Thyroid gland (tissue), 4 donors: ENCODE measurements at regions not wholly inside any gene's neighbourhood (a gene's known extent, or its start where the extent isn't known, plus 50 kb on each side); places are given as distances from the start of the nearest gene placed in this dataset.

Experiments used
- DNase-seq, 2 donors: peaks; one replicate each; pipeline ENCODE4 v3.0.0-alpha.2; 2019
- H3K27ac ChIP-seq, 3 donors: fragments of 200-600 bp; sonication (generic); 1 replicate in 2 of 3; 2 replicates in 1 of 3; pipeline ENCODE4 v1.5.1; 2016 to 2019; ENCODE audit warnings: mild to moderate bottlenecking in 1 of 3, moderate library complexity in 1 of 3
- H3K27me3 ChIP-seq: fragments of 200-600 bp; sonication (generic); one replicate; pipeline ENCODE4 v1.5.1; 2019
- H3K36me3 ChIP-seq, 2 donors: fragments of 200-600 bp; sonication (generic); one replicate each; pipeline ENCODE4 v1.5.1; 2016 to 2019
- H3K4me1 ChIP-seq, 2 donors: fragments of 200-600 bp; sonication (generic); one replicate each; pipeline ENCODE4 v1.5.1; 2017 to 2019
- H3K4me3 ChIP-seq, 3 donors: fragments of 200-600 bp; sonication (generic); replicated peaks in 1 of 3; 1 replicate in 2 of 3; 2 replicates in 1 of 3; pipeline ENCODE4 v1.5.1; 2016; ENCODE audit warnings: mild to moderate bottlenecking in 1 of 3
- H3K9me3 ChIP-seq: fragments of 200-600 bp; sonication (generic); one replicate; pipeline ENCODE4 v1.5.1; 2017
- POLR2A ChIP-seq, 2 donors: fragments of 450-650 bp; IDR thresholded peaks; one replicate each; pipeline ENCODE4 v1.6.1; 2017; ENCODE audit warnings: antibody characterized with exemption in 2 of 2, mild to moderate bottlenecking in 2 of 2, moderate library complexity in 1 of 2
- WGBS, 2 donors: methylation state at CpG; one replicate each; pipeline ENCODE4 v1.1.5; 2017; 5-methylcytosine and 5-hydroxymethylcytosine counted together
- intact Hi-C: fragments of 100-400 bp; cut with DNase I; formaldehyde crosslinking; loops from one replicate; pipeline ENCODE4 v1.15.1; 2023
- TF ChIP-seq, protein P1 (sequence below), 6 experiments: fragments of 200-600 bp in 3 of 6; fragments of 450-650 bp in 3 of 6; sonication (generic) in 3 of 6; IDR thresholded peaks; one replicate each; pipeline ENCODE4 v1.5.1; 2016 to 2019; ENCODE audit warnings: antibody characterized with exemption in 6 of 6, mild to moderate bottlenecking in 2 of 6, inconsistent platforms in 1 of 6, moderate library complexity in 1 of 6

DNA sequence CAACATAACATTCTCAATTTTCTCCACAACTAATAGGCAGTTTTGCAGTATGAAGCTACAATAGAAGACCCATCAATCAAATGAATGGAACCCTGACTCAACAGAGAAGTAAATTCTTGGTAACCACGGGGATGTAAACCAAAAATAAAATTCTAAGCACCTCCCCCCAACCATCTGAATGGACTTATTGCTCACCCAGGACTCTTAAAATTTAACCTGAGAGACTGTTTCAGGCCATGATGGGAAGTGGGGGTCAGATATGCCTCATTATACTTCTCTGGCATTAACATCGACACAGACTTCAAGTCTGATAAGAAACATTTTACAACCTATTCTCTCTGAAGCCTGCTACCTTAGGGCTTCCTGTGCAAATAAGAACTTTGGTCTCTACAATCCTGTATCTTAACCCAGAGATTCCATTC is 620.9 kb downstream of the TLL1 start:
- DNase-seq: no peak
- 47 to 65% methylated on average over 2 of the region's 2 CpGs for WGBS, 2 donors
- H3K27me3 ChIP-seq: no peaks in the 10 kb centered on the region
- H3K9me3 ChIP-seq: no peaks in the 10 kb centered on the region
- intact Hi-C loops: no loop called here
- H3K36me3 ChIP-seq: no peaks in the 10 kb centered on the region
- no peak overlapping the region for H3K27ac ChIP-seq
- TF ChIP-seq, protein P1, sequence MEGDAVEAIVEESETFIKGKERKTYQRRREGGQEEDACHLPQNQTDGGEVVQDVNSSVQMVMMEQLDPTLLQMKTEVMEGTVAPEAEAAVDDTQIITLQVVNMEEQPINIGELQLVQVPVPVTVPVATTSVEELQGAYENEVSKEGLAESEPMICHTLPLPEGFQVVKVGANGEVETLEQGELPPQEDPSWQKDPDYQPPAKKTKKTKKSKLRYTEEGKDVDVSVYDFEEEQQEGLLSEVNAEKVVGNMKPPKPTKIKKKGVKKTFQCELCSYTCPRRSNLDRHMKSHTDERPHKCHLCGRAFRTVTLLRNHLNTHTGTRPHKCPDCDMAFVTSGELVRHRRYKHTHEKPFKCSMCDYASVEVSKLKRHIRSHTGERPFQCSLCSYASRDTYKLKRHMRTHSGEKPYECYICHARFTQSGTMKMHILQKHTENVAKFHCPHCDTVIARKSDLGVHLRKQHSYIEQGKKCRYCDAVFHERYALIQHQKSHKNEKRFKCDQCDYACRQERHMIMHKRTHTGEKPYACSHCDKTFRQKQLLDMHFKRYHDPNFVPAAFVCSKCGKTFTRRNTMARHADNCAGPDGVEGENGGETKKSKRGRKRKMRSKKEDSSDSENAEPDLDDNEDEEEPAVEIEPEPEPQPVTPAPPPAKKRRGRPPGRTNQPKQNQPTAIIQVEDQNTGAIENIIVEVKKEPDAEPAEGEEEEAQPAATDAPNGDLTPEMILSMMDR (IDR thresholded peaks at IDR 0.05): no peak
- TF ChIP-seq POLR2A (IDR thresholded peaks at IDR 0.05): no peak
- no peaks in the 10 kb centered on the region for H3K4me1 ChIP-seq
- H3K4me3 ChIP-seq: no peak overlapping the region

DNA sequence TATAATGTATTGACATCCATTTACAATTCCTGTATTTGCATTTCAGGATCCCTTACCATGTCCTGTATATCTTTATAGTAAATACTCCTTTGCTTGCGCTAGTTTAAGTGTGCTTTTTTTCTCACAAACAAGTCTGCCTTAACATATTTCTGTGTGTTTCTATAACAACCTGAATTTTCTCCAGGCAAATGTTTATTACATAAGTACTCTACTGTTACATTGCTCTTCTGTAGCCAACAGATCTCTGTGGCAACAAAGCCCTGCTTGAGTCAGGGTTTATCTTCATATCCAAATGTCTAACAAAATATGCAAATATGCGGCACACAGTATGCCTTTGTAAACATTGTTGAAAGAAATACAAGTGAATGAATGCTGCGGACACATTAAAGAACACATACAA is 625.5 kb downstream of the TLL1 start:
- intact Hi-C loops: no loop called here
- no peak for TF ChIP-seq POLR2A (IDR thresholded peaks at IDR 0.05)
- TF ChIP-seq, protein P1 (IDR thresholded peaks at IDR 0.05): no peak
- WGBS, 2 donors: 83 to 88% methylated on average over 3 of the region's 3 CpGs

DNA sequence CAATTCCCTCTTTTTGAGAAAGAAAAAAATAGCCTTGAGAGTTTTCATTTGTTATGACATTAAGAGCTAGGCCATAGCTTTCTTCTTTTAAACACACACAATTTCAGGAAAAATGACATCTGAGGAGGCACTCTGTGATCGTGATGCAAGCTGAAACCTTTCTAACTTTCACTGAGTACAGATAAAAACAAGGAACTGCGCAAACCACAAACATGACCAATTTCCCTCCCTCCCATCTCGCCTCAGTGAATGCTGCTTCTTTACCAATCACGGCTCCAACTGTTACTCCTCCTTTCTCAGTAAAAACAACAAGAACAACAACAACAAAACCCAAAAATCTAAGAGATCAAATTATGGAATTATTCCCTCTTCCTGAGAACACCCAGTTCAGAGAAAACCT is 626.8 kb downstream of the TLL1 start:
- no peak for DNase-seq
- Histone ChIP-seq H3K27ac (no peak overlapping the region), H3K27me3 (no peaks in the 10 kb centered on the region), H3K4me3 (no peak overlapping the region), H3K4me1 (no peaks in the 10 kb centered on the region), H3K9me3 (no peaks in the 10 kb centered on the region), H3K36me3 (no peaks in the 10 kb centered on the region)
- 30 to 53% methylated on average over 4 of the region's 4 CpGs for WGBS, 2 donors
- TF ChIP-seq, protein P1 (IDR thresholded peaks at IDR 0.05): no peak
- TF ChIP-seq POLR2A (IDR thresholded peaks at IDR 0.05): no peak
- intact Hi-C loops: no loop called here

More for the DNA sequence above, 625.5 kb downstream of the TLL1 start:
- H3K36me3 ChIP-seq: no peaks in the 10 kb centered on the region
- no peaks in the 10 kb centered on the region for H3K27me3 ChIP-seq
- no peaks in the 10 kb centered on the region for H3K4me1 ChIP-seq
- no peak overlapping the region for H3K4me3 ChIP-seq
- no peak overlapping the region for H3K27ac ChIP-seq
- DNase-seq: no peak
- no peaks in the 10 kb centered on the region for H3K9me3 ChIP-seq

DNA sequence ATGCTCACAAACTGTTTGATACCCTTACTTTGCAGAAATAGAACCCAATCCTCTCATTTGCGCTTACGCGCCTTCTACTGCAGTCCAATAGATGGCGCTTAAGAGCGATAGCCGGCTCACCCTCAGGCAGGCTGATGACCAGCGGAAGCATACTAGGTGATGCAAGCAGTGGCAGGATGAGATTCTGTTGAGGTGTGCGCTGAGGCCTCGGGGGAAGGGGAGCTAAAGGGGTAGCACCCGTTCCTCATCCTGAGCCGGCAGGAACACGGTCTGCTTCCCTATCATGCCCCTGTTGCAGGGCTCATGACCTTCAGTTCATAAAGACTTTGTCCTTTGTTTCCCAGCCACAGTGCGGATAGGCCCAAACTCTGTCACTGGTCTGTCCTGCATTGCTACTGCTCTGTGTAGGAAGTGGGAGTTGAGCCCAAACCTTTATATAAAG is 628.9 kb downstream of the TLL1 start:
- no peak overlapping the region for H3K4me3 ChIP-seq

DNA sequence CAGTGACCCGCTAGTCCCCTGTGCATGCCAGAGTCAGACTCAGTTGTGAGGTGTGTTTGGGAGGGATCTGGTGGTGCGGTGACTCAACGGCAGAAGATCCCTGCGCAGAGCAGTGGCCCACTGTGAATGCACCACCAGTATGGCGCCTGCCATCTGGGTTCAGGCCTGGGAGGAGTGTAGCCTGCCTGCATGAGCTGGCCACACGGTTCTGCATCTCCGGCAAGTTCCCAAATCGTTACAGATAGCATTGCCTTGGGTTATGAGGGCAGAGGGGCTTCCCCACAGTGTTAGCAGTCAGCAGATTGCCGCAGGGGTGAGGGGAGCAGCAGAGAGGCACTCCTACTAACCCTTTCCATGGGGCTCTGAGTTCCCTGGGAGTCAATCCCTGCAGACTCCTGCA is 629.6 kb downstream of the TLL1 start:
- Histone ChIP-seq H3K9me3 (no peaks in the 10 kb centered on the region), H3K27ac (no peak overlapping the region), H3K4me1 (no peaks in the 10 kb centered on the region), H3K4me3 (no peak overlapping the region), H3K27me3 (no peaks in the 10 kb centered on the region), H3K36me3 (no peaks in the 10 kb centered on the region)
- no peak for TF ChIP-seq POLR2A (IDR thresholded peaks at IDR 0.05)
- TF ChIP-seq, protein P1 (IDR thresholded peaks at IDR 0.05): no peak
- 91 to 97% methylated on average over 5 to 8 of the region's 9 CpGs for WGBS, 2 donors
- intact Hi-C loops: no loop called here
- DNase-seq: no peak

More for the DNA sequence above, 628.9 kb downstream of the TLL1 start:
- H3K4me1 ChIP-seq: no peaks in the 10 kb centered on the region
- intact Hi-C loops: no loop called here
- H3K27ac ChIP-seq: no peak overlapping the region
- 24 to 32% methylated on average over 11 to 13 of the region's 13 CpGs for WGBS, 2 donors
- no peak for DNase-seq
- no peak for TF ChIP-seq POLR2A (IDR thresholded peaks at IDR 0.05)
- TF ChIP-seq, protein P1 (IDR thresholded peaks at IDR 0.05): no peak
- H3K9me3 ChIP-seq: no peaks in the 10 kb centered on the region
- H3K27me3 ChIP-seq: no peaks in the 10 kb centered on the region
- H3K36me3 ChIP-seq: no peaks in the 10 kb centered on the region
